ENCODE measurements at regions not wholly inside any gene's neighbourhood (a gene's known extent, or its start where the extent isn't known, plus 50 kb on each side); places are given as distances from the start of the nearest gene placed in this dataset.

DNA sequence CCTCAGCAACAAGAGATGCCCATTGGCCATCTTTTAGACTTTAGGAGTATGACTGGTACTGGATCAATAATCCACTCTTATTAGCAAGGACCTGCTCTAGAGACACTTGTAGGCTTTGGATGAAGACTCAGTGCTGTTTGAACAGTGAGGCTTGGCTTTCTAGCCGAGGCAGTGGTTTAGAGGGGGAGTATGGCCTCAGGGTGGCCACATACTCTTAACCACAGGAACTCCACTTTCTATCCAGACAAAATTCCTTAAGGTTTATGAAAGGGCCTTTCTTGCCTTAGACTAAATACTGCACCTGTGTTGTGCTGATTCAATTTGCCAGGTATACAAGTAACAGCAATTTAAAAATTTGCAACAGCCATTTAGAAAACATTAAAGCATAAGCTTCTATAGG is 1046.3 kb downstream of the DIPK2A start:
- TF ChIP-seq POLR2A (IDR thresholded peaks at IDR 0.05), result no peak
- TF ChIP-seq, protein P1, sequence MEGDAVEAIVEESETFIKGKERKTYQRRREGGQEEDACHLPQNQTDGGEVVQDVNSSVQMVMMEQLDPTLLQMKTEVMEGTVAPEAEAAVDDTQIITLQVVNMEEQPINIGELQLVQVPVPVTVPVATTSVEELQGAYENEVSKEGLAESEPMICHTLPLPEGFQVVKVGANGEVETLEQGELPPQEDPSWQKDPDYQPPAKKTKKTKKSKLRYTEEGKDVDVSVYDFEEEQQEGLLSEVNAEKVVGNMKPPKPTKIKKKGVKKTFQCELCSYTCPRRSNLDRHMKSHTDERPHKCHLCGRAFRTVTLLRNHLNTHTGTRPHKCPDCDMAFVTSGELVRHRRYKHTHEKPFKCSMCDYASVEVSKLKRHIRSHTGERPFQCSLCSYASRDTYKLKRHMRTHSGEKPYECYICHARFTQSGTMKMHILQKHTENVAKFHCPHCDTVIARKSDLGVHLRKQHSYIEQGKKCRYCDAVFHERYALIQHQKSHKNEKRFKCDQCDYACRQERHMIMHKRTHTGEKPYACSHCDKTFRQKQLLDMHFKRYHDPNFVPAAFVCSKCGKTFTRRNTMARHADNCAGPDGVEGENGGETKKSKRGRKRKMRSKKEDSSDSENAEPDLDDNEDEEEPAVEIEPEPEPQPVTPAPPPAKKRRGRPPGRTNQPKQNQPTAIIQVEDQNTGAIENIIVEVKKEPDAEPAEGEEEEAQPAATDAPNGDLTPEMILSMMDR (IDR thresholded peaks at IDR 0.05), result no peak
